NCI-H146 treated with DMSO at 0.1 percent for 48 hours (cell line): ENCODE measurements at regions not wholly inside any gene's neighbourhood (a gene's known extent, or its start where the extent isn't known, plus 50 kb on each side); places are given as distances from the start of the nearest gene placed in this dataset.
"Not testable (repeated sequence)": the region's sequence is repeated elsewhere in the genome, so short reads cannot be mapped to it uniquely, and the experiment has no call there.

Experiments
- DNase-seq: peaks from one replicate; lab custom pipeline; 2025; ENCODE audit not compliant: unreplicated experiment; lab: John Stamatoyannopoulos, UW

GRCh38 chr13:44715287-44716230, 139.4 kb upstream of the TSC22D1 start:
- no peak for DNase-seq

GRCh38 chr13:44713788-44714469, 137.8 kb upstream of the TSC22D1 start:
- no peak for DNase-seq

- DNase-seq = no peak
Observed at GRCh38 chr13:44711706-44712105, 135.6 kb upstream of the TSC22D1 start.

- no peak for DNase-seq
Observed at GRCh38 chr13:44710576-44710975, 134.4 kb upstream of the TSC22D1 start.

GRCh38 chr13:44704811-44705210, 128.7 kb upstream of the TSC22D1 start:
- not testable (repeated sequence) for DNase-seq

- DNase-seq = no peak
Observed at GRCh38 chr13:44703371-44703770, 127.2 kb upstream of the TSC22D1 start.

GRCh38 chr13:44698066-44698465, 121.9 kb upstream of the TSC22D1 start:
- no peak for DNase-seq

GRCh38 chr13:44697058-44697457, 120.9 kb upstream of the TSC22D1 start:
- DNase-seq = no peak

GRCh38 chr13:44695520-44695919, 119.4 kb upstream of the TSC22D1 start:
- DNase-seq = no peak

- DNase-seq = no peak
Observed at GRCh38 chr13:44694842-44695241, 118.7 kb upstream of the TSC22D1 start.

- no peak for DNase-seq
Observed at GRCh38 chr13:44694291-44694690, 118.2 kb upstream of the TSC22D1 start.

GRCh38 chr13:44693156-44693764, 117.1 kb upstream of the TSC22D1 start:
- DNase-seq = no peak

- no peak for DNase-seq
Observed at GRCh38 chr13:44692173-44692713, 116.1 kb upstream of the TSC22D1 start.

GRCh38 chr13:44690376-44690775, 114.2 kb upstream of the TSC22D1 start:
- no peak for DNase-seq

GRCh38 chr13:44688652-44689051, 112.5 kb upstream of the TSC22D1 start:
- DNase-seq = no peak

- DNase-seq = no peak
Observed at GRCh38 chr13:44686531-44686934, 110.4 kb upstream of the TSC22D1 start.

- DNase-seq = no peak
Observed at GRCh38 chr13:44685641-44686040, 109.5 kb upstream of the TSC22D1 start.

GRCh38 chr13:44682416-44682815, 106.3 kb upstream of the TSC22D1 start:
- DNase-seq = not testable (repeated sequence)

GRCh38 chr13:44680746-44681355, 104.7 kb upstream of the TSC22D1 start:
- no peak for DNase-seq

GRCh38 chr13:44679597-44679996, 103.5 kb upstream of the TSC22D1 start:
- DNase-seq = no peak

- peak; percentile 50 for DNase-seq
Observed at GRCh38 chr13:44678197-44678596, 102.1 kb upstream of the TSC22D1 start.
